Testis (tissue), 2 donors: ENCODE measurements at regions not wholly inside any gene's neighbourhood (a gene's known extent, or its start where the extent isn't known, plus 50 kb on each side); places are given as distances from the start of the nearest gene placed in this dataset.

ENCODE experiments used
- DNase-seq: peaks from one replicate; pipeline ENCODE4 v3.0.0-alpha.2; 2019
- H3K27ac ChIP-seq, 2 donors: fragments of 200-600 bp; sonication (generic); one replicate each; pipeline ENCODE4 v1.5.1; 2019
- H3K27me3 ChIP-seq: fragments of 200-600 bp; sonication (generic); one replicate; pipeline ENCODE4 v1.5.1; 2019
- H3K36me3 ChIP-seq: fragments of 200-600 bp; sonication (generic); one replicate; pipeline ENCODE4 v1.5.1; 2017; ENCODE audit warnings: low read depth; ENCODE audit errors: missing control alignments
- H3K4me1 ChIP-seq: fragments of 200-600 bp; sonication (generic); one replicate; pipeline ENCODE4 v1.5.1; 2019
- H3K4me3 ChIP-seq, 2 donors: fragments of 200-600 bp; sonication (generic); one replicate each; pipeline ENCODE4 v1.5.1; 2017 to 2019
- H3K9me3 ChIP-seq: fragments of 200-600 bp; sonication (generic); one replicate; pipeline ENCODE4 v1.5.1; 2017
- POLR2A ChIP-seq: fragments of 450-650 bp; IDR thresholded peaks from one replicate; pipeline ENCODE4 v1.6.1; 2017; ENCODE audit warnings: antibody characterized with exemption, mild to moderate bottlenecking, moderate library complexity
- WGBS, 2 donors: methylation state at CpG; one replicate each; pipeline ENCODE4 v1.1.5; 2018; 5-methylcytosine and 5-hydroxymethylcytosine counted together
- intact Hi-C: fragments of 100-400 bp; cut with DNase I; formaldehyde crosslinking; loops from one replicate; pipeline ENCODE4 v1.15.1; 2023; ENCODE audit warnings: low total_unique reads
- TF ChIP-seq, protein P1 (sequence below), 3 experiments: fragments of 450-650 bp in 2 of 3; fragments of 200-600 bp in 1 of 3; sonication (generic) in 1 of 3; IDR thresholded peaks; one replicate each; pipeline ENCODE4 v1.5.1; 2016 to 2019; ENCODE audit warnings: antibody characterized with exemption in 3 of 3, mild to moderate bottlenecking in 2 of 3, moderate library complexity in 1 of 3

DNA sequence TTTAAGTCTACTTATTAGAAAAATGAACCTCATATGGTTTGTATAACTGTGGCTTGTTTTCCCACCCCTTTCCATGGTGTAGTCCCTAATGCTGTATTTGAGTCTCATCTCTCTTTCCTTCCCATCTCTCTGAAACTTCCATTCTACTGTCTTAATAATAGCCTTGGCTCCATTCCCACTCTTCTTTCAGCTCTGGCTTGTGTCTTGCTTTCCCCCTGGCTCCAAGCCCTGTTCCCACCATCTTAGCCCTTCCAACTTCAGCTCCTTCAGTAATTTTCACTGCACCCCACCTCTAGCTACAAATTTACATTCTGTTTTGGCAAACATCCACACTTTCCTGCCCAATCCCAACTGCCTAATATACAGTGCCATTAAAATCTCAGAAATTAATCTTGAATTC lies 137.5 kb downstream of the SLITRK6 start:
- H3K4me3 ChIP-seq, result no peak overlapping the region
- H3K27me3 ChIP-seq, result no peaks in the 10 kb centered on the region
- no peak overlapping the region for H3K27ac ChIP-seq
- peak; percentile 17 for DNase-seq
- intact Hi-C loops, result no loop called here
- no peak for TF ChIP-seq POLR2A
- TF ChIP-seq, protein P1, sequence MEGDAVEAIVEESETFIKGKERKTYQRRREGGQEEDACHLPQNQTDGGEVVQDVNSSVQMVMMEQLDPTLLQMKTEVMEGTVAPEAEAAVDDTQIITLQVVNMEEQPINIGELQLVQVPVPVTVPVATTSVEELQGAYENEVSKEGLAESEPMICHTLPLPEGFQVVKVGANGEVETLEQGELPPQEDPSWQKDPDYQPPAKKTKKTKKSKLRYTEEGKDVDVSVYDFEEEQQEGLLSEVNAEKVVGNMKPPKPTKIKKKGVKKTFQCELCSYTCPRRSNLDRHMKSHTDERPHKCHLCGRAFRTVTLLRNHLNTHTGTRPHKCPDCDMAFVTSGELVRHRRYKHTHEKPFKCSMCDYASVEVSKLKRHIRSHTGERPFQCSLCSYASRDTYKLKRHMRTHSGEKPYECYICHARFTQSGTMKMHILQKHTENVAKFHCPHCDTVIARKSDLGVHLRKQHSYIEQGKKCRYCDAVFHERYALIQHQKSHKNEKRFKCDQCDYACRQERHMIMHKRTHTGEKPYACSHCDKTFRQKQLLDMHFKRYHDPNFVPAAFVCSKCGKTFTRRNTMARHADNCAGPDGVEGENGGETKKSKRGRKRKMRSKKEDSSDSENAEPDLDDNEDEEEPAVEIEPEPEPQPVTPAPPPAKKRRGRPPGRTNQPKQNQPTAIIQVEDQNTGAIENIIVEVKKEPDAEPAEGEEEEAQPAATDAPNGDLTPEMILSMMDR (IDR thresholded peaks at IDR 0.05), result no peak
- H3K4me1 ChIP-seq, result no peaks in the 10 kb centered on the region
- no peaks in the 10 kb centered on the region for H3K36me3 ChIP-seq
- no peaks in the 10 kb centered on the region for H3K9me3 ChIP-seq

- intact Hi-C loops, result no loop called here
- Histone ChIP-seq H3K27ac (no peak overlapping the region), H3K27me3 (no peaks in the 10 kb centered on the region), H3K36me3 (no peaks in the 10 kb centered on the region), H3K4me1 (no peaks in the 10 kb centered on the region), H3K9me3 (no peaks in the 10 kb centered on the region), H3K4me3 (no peak overlapping the region)
- 68 to 76% methylated on average over 4 of the region's 4 CpGs for WGBS, 2 donors
- TF ChIP-seq POLR2A, result no peak
- TF ChIP-seq, protein P1 (IDR thresholded peaks at IDR 0.05), result no peak
- no peak for DNase-seq
These were observed 139.7 kb downstream of the SLITRK6 start for GRCh38 chr13:85659493-85659892.

- H3K4me3 ChIP-seq, result no peak overlapping the region
- no peaks in the 10 kb centered on the region for H3K36me3 ChIP-seq
- TF ChIP-seq, protein P1 (IDR thresholded peaks at IDR 0.05), result no peak
- TF ChIP-seq POLR2A, result no peak
- H3K9me3 ChIP-seq, result no peaks in the 10 kb centered on the region
- intact Hi-C loops, result no loop called here
- no peaks in the 10 kb centered on the region for H3K27me3 ChIP-seq
- no peak for DNase-seq
- no peak overlapping the region for H3K27ac ChIP-seq
- H3K4me1 ChIP-seq, result no peaks in the 10 kb centered on the region
These were observed 141.3 kb downstream of the SLITRK6 start for GRCh38 chr13:85657942-85658341.

- Histone ChIP-seq H3K36me3 (no peaks in the 10 kb centered on the region), H3K4me3 (no peak overlapping the region), H3K27ac (no peak overlapping the region), H3K4me1 (no peaks in the 10 kb centered on the region), H3K9me3 (no peaks in the 10 kb centered on the region), H3K27me3 (no peaks in the 10 kb centered on the region)
- TF ChIP-seq POLR2A, result no peak
- TF ChIP-seq, protein P1 (IDR thresholded peaks at IDR 0.05), result no peak
- DNase-seq, result no peak
- intact Hi-C loops, result no loop called here
- 83 to 84% methylated on average over 1 of the region's 1 CpG for WGBS, 2 donors
These were observed 144.2 kb downstream of the SLITRK6 start for GRCh38 chr13:85655040-85655439.

- no peak for TF ChIP-seq POLR2A
- TF ChIP-seq, protein P1 (IDR thresholded peaks at IDR 0.05), result no peak
- no peak for DNase-seq
- WGBS, 2 donors, result 32 to 35% methylated on average over 2 of the region's 2 CpGs
- Histone ChIP-seq H3K9me3 (no peaks in the 10 kb centered on the region), H3K4me1 (no peaks in the 10 kb centered on the region), H3K27ac (no peak overlapping the region), H3K4me3 (no peak overlapping the region), H3K36me3 (no peaks in the 10 kb centered on the region), H3K27me3 (no peaks in the 10 kb centered on the region)
- intact Hi-C loops, result no loop called here
These were observed 145.0 kb downstream of the SLITRK6 start for GRCh38 chr13:85654227-85654626.
